DMS79 (cell line): ENCODE measurements at regions not wholly inside any gene's neighbourhood (a gene's known extent, or its start where the extent isn't known, plus 50 kb on each side); places are given as distances from the start of the nearest gene placed in this dataset.
"Not testable (repeated sequence)": the region's sequence is repeated elsewhere in the genome, so short reads cannot be mapped to it uniquely, and the experiment has no call there.

Experiments used
- DNase-seq: peaks from one replicate; lab custom pipeline; 2025; lab: John Stamatoyannopoulos, UW

GRCh38 chr9:135358552-135358940 lies 121.0 kb upstream of the PPP1R26 start:
- no peak for DNase-seq

- no peak for DNase-seq
These were observed 119.8 kb upstream of the PPP1R26 start for GRCh38 chr9:135359764-135360163.

GRCh38 chr9:135360617-135361016 lies 119.0 kb upstream of the PPP1R26 start:
- no peak for DNase-seq

DNA sequence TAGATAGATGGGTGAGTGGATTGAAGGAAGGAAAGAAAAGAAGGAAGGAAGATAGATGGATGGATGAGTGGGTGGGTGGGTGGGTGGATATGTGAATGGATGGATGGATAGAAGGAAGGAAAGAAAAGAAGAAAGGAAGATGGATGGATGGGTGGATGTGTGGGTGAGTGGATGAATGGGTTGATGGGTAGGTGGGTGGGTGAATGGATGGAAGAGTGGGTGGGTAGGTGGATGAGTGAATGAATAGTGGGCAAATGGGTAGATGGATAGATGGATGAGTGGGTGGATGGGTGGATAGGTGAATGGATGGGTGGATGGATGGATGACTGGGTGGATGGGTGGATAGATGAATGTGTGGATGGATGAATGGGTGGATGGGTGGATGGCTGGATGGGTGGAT lies 117.9 kb upstream of the PPP1R26 start:
- DNase-seq = not testable (repeated sequence)

DNA sequence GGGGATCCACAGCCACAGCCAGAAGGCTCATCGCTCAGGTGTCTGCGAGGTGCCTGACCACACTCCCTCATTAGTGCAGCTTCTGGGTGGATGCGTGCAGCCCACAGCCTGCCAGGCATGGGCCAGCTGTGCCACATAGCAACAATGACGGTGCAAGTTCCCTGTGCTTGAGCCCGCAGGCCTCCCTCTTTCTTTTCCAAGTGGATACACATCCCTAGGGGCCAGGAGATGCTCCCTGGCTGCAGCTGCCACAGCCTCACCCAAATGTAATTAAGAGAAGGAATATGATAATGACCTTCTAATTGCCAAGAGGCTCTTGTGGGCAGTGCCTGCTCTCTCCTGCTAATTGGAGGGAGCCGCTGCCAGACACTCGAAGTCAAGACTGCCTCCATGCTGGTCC lies 116.0 kb upstream of the PPP1R26 start:
- DNase-seq = peak; percentile 86

GRCh38 chr9:135365013-135365768 lies 114.4 kb upstream of the PPP1R26 start:
- peak; percentile 71 for DNase-seq

GRCh38 chr9:135366104-135366503 lies 113.5 kb upstream of the PPP1R26 start:
- DNase-seq = no peak

- no peak for DNase-seq
These were observed 110.1 kb upstream of the PPP1R26 start for GRCh38 chr9:135369412-135369990.

GRCh38 chr9:135370411-135371375 lies 108.9 kb upstream of the PPP1R26 start:
- peak; percentile 89 for DNase-seq

GRCh38 chr9:135371535-135371934 lies 108.0 kb upstream of the PPP1R26 start:
- no peak for DNase-seq

GRCh38 chr9:135372036-135372435 lies 107.5 kb upstream of the PPP1R26 start:
- DNase-seq = no peak

GRCh38 chr9:135372501-135373008 lies 107.0 kb upstream of the PPP1R26 start:
- DNase-seq = no peak

DNA sequence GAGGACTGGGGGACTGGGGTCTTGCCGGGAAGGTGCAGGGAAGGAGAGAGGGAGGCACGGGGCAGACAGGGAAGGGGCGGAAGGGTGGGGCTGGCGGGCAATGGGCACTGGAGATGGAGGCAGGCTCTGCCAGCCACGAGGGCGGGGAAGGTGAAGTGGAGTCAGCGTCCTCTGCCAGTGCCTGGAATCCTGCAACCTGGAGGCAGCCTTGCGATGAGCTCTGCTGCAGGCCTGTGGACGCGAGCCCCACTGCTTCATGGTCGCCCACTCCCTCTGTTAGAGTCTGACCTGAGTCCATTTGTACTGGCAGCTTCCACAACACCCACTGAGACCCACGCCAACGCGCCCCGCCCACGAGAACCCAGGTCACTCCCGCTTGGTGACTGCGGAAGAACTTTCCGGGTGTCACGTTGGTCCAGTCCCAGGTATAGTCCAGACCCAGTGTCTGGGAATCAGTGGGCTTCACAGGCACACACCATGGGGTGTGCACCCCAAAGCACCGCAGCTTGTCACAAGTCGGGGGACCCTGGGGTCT lies 106.4 kb upstream of the PPP1R26 start:
- no peak for DNase-seq

GRCh38 chr9:135373820-135374219 lies 105.8 kb upstream of the PPP1R26 start:
- no peak for DNase-seq

DNA sequence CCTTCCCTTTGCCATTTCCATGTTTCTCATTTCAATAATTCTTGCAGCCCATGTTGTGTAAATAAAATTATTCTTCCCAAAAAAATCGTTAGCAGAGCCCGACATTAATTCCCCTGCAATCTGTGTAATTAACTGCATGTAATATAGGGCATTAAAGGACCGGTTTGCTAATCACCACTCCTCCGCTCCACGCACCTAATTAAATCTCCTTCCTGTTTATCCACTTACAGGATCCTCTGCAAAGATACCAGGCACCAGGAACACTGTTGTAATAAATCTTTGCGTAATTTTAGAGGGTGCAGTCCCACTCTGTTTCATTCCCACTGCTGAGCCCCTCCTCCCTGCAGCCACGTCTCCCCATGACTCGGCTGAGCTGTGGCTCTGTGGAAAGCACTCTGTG lies 105.0 kb upstream of the PPP1R26 start:
- DNase-seq = no peak

DNA sequence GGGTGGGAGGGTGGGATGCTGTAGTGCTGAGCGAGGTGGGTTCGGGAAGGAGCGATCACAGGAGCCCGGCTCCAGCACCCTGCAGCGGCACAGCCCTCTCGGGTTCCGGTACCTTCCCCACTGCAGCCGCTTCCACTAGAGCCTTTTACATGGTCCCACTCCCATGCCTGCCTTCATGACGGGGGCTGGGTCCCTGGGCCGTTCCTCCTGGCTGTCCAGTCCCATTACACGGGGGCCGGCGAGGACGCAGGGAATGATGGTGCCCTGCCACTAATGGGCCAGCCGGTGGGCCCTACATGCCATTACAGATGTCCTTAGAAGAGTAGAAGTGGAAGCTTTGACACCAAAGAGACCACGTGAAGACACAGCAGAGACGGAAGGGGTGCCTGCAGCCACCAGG lies 104.6 kb upstream of the PPP1R26 start:
- DNase-seq = no peak

GRCh38 chr9:135376511-135377265 lies 102.9 kb upstream of the PPP1R26 start:
- no peak for DNase-seq

DNA sequence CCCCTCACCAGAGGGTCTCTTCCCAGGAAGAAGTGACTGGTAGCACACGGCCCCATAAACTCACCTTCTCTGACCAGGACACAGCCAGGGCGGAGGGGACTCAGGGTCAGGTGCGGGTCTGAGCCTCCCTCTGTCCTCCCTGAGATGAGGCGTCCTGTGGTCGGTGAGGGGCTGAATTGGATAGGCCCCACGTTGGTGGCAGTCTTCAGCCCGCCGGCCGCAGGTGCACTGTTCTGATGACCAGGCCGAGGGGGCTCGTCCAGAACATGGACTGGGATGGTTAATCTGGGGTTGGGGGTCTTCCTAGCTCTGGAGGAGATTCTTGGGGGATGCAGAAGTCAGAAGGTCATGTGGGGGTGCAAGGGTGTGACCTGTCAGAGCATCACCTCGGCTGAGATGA lies 102.2 kb upstream of the PPP1R26 start:
- no peak for DNase-seq

- DNase-seq = no peak
These were observed 100.8 kb upstream of the PPP1R26 start for GRCh38 chr9:135378751-135379150.

DNA sequence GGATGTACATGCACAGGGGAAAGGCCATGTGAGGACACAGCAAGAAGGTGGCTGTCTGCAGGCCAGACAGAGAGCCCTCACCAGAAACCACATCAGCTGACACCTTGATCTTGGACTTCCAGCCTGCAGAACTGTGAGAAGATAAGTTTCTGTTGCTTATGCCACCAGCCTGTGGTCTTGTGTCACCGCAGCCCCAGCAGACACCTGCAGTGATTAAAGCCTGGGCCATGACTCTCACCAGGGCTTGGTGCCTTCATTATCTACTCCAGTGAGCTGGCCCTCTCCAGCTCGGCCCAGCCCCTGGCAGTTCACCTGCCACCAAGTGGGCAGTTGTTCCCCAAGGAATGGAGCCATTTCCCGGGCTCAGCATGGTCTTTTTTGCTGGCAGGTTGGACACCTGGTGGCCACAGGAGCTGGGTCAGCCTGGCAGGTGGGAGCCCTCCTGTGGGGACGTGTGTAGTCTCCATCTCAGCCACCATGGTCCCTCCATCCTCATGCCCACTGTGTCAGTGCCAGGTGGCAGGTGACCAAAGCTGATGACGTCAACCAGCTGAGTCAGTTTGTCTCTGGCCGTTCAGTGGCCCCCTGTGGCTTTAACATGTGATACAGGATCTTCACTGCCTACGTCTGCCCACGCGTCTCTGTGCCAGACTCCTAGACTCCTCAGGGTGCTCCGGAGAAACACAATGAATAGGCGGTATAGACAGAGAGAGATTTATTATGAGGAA lies 99.9 kb upstream of the PPP1R26 start:
- peak; percentile 10 for DNase-seq
